Spleen (tissue), 7 donors: ENCODE measurements at regions not wholly inside any gene's neighbourhood (a gene's known extent, or its start where the extent isn't known, plus 50 kb on each side); places are given as distances from the start of the nearest gene placed in this dataset.

Experiments
- CTCF ChIP-seq, 11 experiments: fragments of 200-600 bp in 7 of 11; fragments of 450-650 bp in 4 of 11; sonication (generic) in 4 of 11; IDR thresholded peaks in 8 of 11; conservative IDR thresholded peaks in 3 of 11; 1 replicate in 7 of 11; 2 replicates in 4 of 11; pipeline versions ENCODE4 v1.4.0 to v1.8.0; 2016 to 2021; ENCODE audit warnings: antibody characterized with exemption in 11 of 11, inconsistent platforms in 4 of 11, mild to moderate bottlenecking in 1 of 11
- POLR2A ChIP-seq, 3 donors: fragments of 450-650 bp; IDR thresholded peaks; one replicate each; pipeline ENCODE4 v1.5.1; 2017; ENCODE audit warnings: antibody characterized with exemption in 3 of 3, mild to moderate bottlenecking in 1 of 3
- POLR2AphosphoS5 ChIP-seq, 3 donors: sonication (generic); formaldehyde crosslinking; IDR thresholded peaks; one replicate each; pipeline ENCODE4 v1.5.1; 2017; ENCODE audit warnings: antibody characterized with exemption in 3 of 3
- donor health status: DM: no; HTN: no; CAD: no; lungs with moderate emphysema.
- donor health status: DM: no; HTN: no; CAD: no.
- donor health status: DM: no; HTN: no; CAD: no.

GRCh38 chr18:68316636-68317035 lies 398.3 kb downstream of the TMX3 start:
- TF ChIP-seq CTCF (IDR thresholded peaks at IDR 0.05 in 8 of 11, conservative IDR thresholded peaks at IDR 0.05 in 3 of 11) (no peak), POLR2A (IDR thresholded peaks at IDR 0.05) (no peak), POLR2AphosphoS5 (IDR thresholded peaks at IDR 0.05) (no peak)
